GM13976 (cell line): ENCODE measurements at regions not wholly inside any gene's neighbourhood (a gene's known extent, or its start where the extent isn't known, plus 50 kb on each side); places are given as distances from the start of the nearest gene placed in this dataset.

ENCODE experiments used
- DNase-seq: peaks from one replicate; pipeline ENCODE4 v3.0.0; 2012; ENCODE audit warnings: low spot score
- CTCF ChIP-seq: IDR thresholded peaks from 2 replicates; pipeline ENCODE4 v1.5.1; 2012; ENCODE audit warnings: borderline replicate concordance, mild to moderate bottlenecking; ENCODE audit not compliant: insufficient read depth; ENCODE audit errors: extremely low read depth, missing control alignments, control extremely low read depth
- in situ Hi-C: fragments of 300-500 bp; cut with MboI; formaldehyde crosslinking; loops from one replicate; pipeline ENCODE4 v1.12.0; 2022; ENCODE audit warnings: low sequenced_read_pairs, mixed read lengths, inconsistent platforms; ENCODE audit not compliant: unreplicated experiment

GRCh38 chr3:159163656-159164055, 361.8 kb downstream of the MFSD1 start:
- no peak for TF ChIP-seq CTCF
- no peak for DNase-seq
- in situ Hi-C loops = no loop called here

GRCh38 chr3:159165961-159166360, 364.1 kb downstream of the MFSD1 start:
- no peak for DNase-seq
- in situ Hi-C loops = no loop called here
- no peak for TF ChIP-seq CTCF

GRCh38 chr3:159166899-159167586, 365.2 kb downstream of the MFSD1 start:
- no peak for TF ChIP-seq CTCF
- DNase-seq = no peak
- in situ Hi-C loops = no loop called here

- no peak for DNase-seq
- no peak for TF ChIP-seq CTCF
- in situ Hi-C loops = no loop called here
These were observed 366.9 kb downstream of the MFSD1 start for GRCh38 chr3:159168788-159169187.

- DNase-seq = no peak
- TF ChIP-seq CTCF = no peak
- in situ Hi-C loops = no loop called here
These were observed 368.0 kb downstream of the MFSD1 start for GRCh38 chr3:159169828-159170227.

GRCh38 chr3:159170436-159171003, 368.7 kb downstream of the MFSD1 start:
- no peak for TF ChIP-seq CTCF
- in situ Hi-C loops = no loop called here
- DNase-seq = no peak

GRCh38 chr3:159171333-159171732, 369.5 kb downstream of the MFSD1 start:
- TF ChIP-seq CTCF = no peak
- no peak for DNase-seq
- in situ Hi-C loops = no loop called here
